ENCODE measurements at regions not wholly inside any gene's neighbourhood (a gene's known extent, or its start where the extent isn't known, plus 50 kb on each side); places are given as distances from the start of the nearest gene placed in this dataset.

GRCh38 chr2:16080516-16080915 is 140.2 kb downstream of the MYCN start:
- no peaks in the 10 kb centered on the region for H3K27me3 ChIP-seq (ENCODE audit: control insufficient read depth in 4 of 4, insufficient read depth in 4 of 4, low read length in 3 of 4)
- DNase-seq (ENCODE audit: low spot score) = no peak
- no peak overlapping the region for H3K9ac ChIP-seq (ENCODE audit: low read depth in 1 of 2, low read length in 2 of 2)
- H3K27ac ChIP-seq (ENCODE audit: low read depth in 1 of 2, low read length in 2 of 2) = no peak overlapping the region
- H3K4me3 ChIP-seq (ENCODE audit: low read depth in 1 of 3, low read length in 3 of 3) = no peak overlapping the region
- TF ChIP-seq CTCF (IDR thresholded peaks at IDR 0.05; ENCODE audit: low read depth, low read length, missing input control) (no peak), RXRA (IDR thresholded peaks at IDR 0.05) (no peak), JUND (IDR thresholded peaks at IDR 0.05) (no peak), ATF3 (IDR thresholded peaks at IDR 0.05) (no peak), ZBTB33 (IDR thresholded peaks at IDR 0.05) (no peak), TAF1 (conservative IDR thresholded peaks at IDR 0.05) (no peak), NR2F2 (IDR thresholded peaks at IDR 0.05) (no peak), GABPA (IDR thresholded peaks at IDR 0.05 in 1 of 2, conservative IDR thresholded peaks at IDR 0.05 in 1 of 2) (no peak), MAX (IDR thresholded peaks at IDR 0.05) (no peak), HNF4G (IDR thresholded peaks at IDR 0.05) (no peak), EGR1 (IDR thresholded peaks at IDR 0.05; ENCODE audit: low read depth in 2 of 2) (no peak), SP1 (IDR thresholded peaks at IDR 0.05) (no peak), FOXA1 (IDR thresholded peaks at IDR 0.05) (no peak), YY1 (IDR thresholded peaks at IDR 0.05) (no peak)
- TF ChIP-seq, protein P1, sequence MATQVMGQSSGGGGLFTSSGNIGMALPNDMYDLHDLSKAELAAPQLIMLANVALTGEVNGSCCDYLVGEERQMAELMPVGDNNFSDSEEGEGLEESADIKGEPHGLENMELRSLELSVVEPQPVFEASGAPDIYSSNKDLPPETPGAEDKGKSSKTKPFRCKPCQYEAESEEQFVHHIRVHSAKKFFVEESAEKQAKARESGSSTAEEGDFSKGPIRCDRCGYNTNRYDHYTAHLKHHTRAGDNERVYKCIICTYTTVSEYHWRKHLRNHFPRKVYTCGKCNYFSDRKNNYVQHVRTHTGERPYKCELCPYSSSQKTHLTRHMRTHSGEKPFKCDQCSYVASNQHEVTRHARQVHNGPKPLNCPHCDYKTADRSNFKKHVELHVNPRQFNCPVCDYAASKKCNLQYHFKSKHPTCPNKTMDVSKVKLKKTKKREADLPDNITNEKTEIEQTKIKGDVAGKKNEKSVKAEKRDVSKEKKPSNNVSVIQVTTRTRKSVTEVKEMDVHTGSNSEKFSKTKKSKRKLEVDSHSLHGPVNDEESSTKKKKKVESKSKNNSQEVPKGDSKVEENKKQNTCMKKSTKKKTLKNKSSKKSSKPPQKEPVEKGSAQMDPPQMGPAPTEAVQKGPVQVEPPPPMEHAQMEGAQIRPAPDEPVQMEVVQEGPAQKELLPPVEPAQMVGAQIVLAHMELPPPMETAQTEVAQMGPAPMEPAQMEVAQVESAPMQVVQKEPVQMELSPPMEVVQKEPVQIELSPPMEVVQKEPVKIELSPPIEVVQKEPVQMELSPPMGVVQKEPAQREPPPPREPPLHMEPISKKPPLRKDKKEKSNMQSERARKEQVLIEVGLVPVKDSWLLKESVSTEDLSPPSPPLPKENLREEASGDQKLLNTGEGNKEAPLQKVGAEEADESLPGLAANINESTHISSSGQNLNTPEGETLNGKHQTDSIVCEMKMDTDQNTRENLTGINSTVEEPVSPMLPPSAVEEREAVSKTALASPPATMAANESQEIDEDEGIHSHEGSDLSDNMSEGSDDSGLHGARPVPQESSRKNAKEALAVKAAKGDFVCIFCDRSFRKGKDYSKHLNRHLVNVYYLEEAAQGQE (IDR thresholded peaks at IDR 0.05) = no peak
- no peaks in the 10 kb centered on the region for H3K36me3 ChIP-seq (ENCODE audit: control insufficient read depth in 4 of 4, insufficient read depth in 3 of 4, low read depth in 1 of 4, low read length in 3 of 4)
- WGBS = 100% methylated on average over 1 of the region's 1 CpG
- H3K4me1 ChIP-seq (ENCODE audit: control insufficient read depth in 4 of 4, insufficient read depth in 4 of 4, low read length in 3 of 4) = no peaks in the 10 kb centered on the region
- no peaks in the 10 kb centered on the region for H3K9me3 ChIP-seq (ENCODE audit: control insufficient read depth in 4 of 4, low read length in 3 of 4)

DNA sequence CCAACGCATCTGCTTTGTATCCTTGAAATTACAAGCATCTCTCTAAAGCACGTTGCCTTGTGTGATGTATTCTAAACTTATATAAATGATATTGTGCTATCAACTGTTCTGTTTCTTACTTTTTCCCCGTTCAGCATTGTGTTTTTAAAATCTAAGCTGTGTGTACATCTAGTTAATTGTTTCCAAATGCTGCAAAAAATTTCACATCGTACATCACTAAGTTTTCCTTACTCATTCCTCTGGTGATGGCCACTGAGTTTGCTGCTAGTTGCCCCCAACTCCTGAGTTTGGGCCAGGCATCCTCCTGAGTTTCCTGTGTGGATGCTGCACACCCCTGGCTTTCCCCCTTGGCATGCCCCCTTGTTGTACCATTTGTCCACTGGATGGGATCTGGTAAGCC is 139.7 kb downstream of the MYCN start:
- no peaks in the 10 kb centered on the region for H3K36me3 ChIP-seq (ENCODE audit: control insufficient read depth in 4 of 4, insufficient read depth in 3 of 4, low read depth in 1 of 4, low read length in 3 of 4)
- H3K27ac ChIP-seq (ENCODE audit: low read depth in 1 of 2, low read length in 2 of 2) = no peak overlapping the region
- WGBS = 75% methylated on average over 4 of the region's 4 CpGs
- no peak overlapping the region for H3K4me3 ChIP-seq (ENCODE audit: low read depth in 1 of 3, low read length in 3 of 3)
- no peaks in the 10 kb centered on the region for H3K27me3 ChIP-seq (ENCODE audit: control insufficient read depth in 4 of 4, insufficient read depth in 4 of 4, low read length in 3 of 4)
- H3K9me3 ChIP-seq (ENCODE audit: control insufficient read depth in 4 of 4, low read length in 3 of 4) = no peaks in the 10 kb centered on the region
- no peak overlapping the region for H3K9ac ChIP-seq (ENCODE audit: low read depth in 1 of 2, low read length in 2 of 2)
- H3K4me1 ChIP-seq (ENCODE audit: control insufficient read depth in 4 of 4, insufficient read depth in 4 of 4, low read length in 3 of 4) = no peaks in the 10 kb centered on the region
- DNase-seq (ENCODE audit: low spot score) = no peak
- TF ChIP-seq ATF3 (IDR thresholded peaks at IDR 0.05) (no peak), NR2F2 (IDR thresholded peaks at IDR 0.05) (no peak), YY1 (IDR thresholded peaks at IDR 0.05) (no peak), RXRA (IDR thresholded peaks at IDR 0.05) (no peak), TAF1 (conservative IDR thresholded peaks at IDR 0.05) (no peak), ZBTB33 (IDR thresholded peaks at IDR 0.05) (no peak), SP1 (IDR thresholded peaks at IDR 0.05) (no peak), MAX (IDR thresholded peaks at IDR 0.05) (no peak), EGR1 (IDR thresholded peaks at IDR 0.05; ENCODE audit: low read depth in 2 of 2) (no peak), FOXA2 (IDR thresholded peaks at IDR 0.05) (no peak), HNF4A (conservative IDR thresholded peaks at IDR 0.05) (no peak)
- TF ChIP-seq, protein P1 (IDR thresholded peaks at IDR 0.05) = no peak
